HG03045 (cell line): ENCODE measurements at regions not wholly inside any gene's neighbourhood (a gene's known extent, or its start where the extent isn't known, plus 50 kb on each side); places are given as distances from the start of the nearest gene placed in this dataset.

Experiments
- ATAC-seq: cut with Tn5 transposase; IDR thresholded peaks from one replicate; pipeline ENCODE4 v1.9.1; 2021; ENCODE audit warnings: mild to moderate bottlenecking, moderate library complexity; ENCODE audit not compliant: unreplicated experiment

DNA sequence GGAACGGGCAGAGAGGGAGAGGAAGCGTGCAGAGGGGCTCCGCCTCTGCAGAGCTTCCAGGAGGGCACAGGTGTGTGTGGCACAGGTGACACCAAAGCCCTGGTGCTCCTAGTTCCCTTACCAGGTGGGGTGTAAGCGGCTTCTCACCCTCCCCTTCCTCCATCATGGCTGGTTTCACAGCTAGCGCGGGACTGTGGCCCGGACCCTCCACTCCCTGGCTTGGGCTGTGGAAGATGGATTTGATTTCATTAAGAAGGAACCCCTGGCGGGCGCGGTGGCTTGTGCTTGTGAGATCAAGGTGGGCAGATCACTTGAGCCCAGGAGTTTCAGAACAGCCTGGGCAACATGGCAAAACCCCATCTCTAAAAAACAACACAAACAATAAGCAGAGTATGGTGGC is 241.2 kb upstream of the GSE1 start:
- ATAC-seq: no peak

DNA sequence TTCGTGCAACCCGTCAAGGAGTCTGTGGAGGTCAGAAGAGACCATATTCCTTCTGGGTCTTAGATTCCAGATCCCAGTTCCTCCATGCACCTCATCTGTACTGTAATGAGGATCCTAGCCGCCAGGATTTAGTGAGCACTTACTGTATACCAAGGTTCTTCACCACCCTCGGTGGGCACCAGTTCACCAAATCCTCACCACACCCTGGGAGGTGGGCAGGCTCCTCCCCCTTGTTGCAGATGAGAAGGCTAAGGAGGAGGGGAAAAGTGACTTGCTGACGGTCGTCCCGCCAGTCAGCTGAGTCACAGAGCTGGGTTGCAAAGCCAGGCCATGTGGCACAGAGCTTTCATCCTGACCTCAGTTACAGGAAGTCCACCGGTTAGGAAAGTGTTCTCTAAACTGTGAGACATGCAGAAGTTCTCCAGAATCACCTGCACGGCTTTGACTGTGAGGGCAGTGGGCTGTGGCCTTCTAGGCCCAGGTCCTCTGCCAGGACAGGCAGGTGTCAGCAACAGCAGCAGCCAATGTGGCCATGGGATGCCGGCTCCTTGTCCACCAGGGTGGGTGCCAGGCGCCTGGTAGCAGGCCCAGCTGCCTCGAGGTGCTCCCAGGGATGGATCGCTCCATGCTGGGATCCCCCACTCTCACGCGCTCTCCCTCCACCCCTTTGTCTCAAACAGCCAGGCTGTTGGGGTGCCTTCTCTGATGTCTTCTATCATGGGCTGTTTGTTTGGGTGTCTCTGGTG is 240.3 kb upstream of the GSE1 start:
- no peak for ATAC-seq

DNA sequence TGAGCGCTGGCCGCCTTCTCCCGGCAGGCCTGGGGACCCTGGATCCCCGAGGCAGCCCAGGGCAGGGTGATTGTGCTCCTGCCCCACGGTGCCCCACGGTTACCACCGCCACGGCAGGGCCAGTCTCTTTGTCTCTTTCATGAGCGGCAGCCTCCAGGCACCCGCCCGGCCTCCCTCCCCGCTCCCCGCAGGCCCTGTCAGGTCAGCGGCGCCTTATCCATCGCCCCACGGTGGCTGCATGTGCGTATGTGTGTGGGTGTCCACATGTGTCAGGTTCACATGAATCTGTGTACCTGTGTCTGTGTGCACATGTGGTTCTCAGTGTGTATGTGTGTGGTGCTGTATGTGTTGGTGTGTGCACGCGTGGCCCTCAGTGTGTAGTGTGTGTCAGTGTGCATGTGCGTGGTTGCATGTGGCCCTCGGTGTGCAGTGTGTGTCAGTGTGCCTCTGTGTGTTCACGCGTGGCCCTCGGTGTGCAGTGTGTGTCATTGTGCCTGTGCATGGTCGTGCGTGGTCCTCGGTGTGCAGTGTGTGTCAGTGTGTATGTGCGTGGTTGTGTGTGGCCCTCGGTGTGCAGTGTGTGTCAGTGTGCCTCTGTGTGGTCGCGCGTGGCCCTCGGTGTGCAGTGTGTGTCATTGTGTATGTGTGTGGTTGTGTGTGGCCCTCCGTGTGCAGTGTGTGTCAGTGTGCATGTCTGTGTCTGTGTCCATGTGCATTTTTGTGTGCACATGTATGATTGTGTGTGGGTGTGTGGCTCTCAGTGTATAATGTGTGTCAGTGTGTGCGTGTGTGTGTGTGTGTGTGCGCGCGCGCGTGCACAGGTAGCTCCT is 239.2 kb upstream of the GSE1 start:
- no peak for ATAC-seq

DNA sequence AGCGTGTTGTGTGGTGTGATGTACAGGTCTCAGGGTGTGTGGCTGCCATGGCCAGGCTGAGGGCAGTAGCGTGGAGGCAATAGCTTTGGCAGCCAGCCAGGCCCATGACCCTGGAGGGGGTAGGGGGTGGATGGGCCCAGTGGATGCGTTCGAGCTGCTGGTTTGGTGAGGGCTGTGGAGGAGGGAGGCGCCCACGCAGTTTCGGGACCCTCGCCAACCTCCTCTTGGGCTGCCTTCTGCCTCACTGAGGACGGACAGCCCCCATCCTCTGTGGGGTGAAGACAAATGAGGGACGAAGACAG is 238.6 kb upstream of the GSE1 start:
- ATAC-seq: no peak

DNA sequence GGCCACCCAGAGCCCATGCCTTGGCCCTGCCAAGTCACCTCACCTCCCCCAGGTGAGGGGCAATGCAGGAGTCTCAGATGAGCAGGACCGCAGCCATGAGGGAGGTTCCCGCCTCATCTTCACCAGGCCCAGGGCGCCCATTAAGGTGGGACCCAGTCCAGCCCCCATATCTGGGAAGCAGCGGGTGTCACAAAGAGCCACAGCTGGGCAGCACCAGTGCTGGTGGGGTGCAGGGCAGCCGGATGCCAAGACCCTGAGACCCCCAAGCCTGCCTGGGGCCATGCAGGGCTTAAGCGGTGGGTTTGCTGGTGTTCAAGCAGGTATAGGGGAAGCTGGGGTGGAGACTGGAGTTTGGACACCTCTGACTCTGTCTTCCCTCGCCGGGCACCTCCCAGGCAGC is 237.8 kb upstream of the GSE1 start:
- ATAC-seq: no peak

DNA sequence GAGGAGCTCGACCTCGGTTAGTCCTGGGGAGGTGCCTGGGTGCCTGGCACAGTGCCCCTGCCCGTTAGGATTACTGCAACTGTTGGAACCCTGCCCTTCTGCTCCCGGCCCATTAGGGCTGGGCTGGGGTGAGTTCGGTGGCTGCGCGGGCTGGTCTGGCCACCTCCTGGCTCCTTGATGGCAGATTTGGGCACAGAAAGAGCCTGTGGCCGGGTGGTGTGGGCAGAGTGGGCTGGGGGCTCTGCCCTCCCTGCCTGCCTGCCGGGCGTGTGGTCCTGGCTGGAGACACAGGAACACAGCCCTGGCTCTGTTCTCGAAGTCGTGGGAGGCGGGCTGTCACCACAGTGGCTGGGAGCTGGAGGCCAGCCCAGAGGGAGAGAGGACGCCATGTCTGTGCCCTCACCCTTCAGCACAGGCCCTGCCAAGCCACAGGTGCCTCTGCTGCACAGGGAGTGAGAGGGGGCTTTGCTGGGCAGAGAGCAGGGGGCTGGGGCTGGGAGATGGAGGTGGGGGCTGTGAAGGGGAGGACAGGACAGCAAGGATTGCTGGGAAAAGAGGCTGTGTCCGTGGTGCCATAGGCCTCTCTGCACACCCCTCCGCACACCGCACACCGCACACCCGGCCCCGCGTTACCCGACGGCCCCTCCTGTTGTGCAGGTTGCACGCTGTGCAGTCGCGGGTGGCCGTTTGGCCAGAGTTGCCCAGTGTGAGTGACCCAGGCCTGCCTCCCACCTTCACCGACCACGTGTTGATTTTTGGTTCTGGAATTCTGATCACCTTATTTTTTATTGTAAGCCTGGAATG is 236.6 kb upstream of the GSE1 start:
- no peak for ATAC-seq

DNA sequence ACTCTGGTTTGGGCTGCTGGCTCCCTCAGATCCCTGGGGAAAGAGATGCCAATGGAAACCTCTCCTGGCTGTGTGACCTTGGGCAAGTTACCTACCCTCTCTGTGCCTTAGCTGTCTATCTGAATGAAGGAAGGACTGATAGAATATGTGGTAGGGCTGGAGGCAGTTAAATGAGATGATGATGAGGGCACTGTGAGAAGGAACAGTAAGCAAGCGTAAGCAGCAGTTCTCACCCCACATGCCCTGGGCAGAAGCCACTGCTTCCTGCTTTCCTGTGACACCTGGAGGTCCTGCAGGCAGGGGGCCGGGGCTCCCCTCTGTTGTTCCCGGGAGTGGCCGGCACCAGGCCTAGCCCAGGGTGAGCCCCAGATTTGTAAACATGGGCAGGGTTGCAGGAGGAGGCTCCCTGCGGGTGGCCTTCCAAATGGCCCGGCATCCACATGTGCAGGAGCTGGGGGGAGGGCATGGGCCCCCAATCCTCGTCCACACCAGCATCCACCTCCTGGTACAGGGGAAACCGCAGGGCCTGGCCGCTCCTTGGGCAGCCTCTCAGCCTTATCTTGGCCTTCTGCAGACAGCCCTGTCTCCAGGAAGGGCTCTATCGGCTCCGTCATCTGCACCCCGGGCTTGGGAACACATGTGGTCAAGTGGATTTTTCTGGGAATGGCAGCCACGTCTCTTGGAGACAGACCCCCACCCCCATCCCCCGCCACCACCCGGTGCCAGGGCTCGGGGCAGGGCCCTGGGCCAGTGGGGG is 235.6 kb upstream of the GSE1 start:
- no peak for ATAC-seq

DNA sequence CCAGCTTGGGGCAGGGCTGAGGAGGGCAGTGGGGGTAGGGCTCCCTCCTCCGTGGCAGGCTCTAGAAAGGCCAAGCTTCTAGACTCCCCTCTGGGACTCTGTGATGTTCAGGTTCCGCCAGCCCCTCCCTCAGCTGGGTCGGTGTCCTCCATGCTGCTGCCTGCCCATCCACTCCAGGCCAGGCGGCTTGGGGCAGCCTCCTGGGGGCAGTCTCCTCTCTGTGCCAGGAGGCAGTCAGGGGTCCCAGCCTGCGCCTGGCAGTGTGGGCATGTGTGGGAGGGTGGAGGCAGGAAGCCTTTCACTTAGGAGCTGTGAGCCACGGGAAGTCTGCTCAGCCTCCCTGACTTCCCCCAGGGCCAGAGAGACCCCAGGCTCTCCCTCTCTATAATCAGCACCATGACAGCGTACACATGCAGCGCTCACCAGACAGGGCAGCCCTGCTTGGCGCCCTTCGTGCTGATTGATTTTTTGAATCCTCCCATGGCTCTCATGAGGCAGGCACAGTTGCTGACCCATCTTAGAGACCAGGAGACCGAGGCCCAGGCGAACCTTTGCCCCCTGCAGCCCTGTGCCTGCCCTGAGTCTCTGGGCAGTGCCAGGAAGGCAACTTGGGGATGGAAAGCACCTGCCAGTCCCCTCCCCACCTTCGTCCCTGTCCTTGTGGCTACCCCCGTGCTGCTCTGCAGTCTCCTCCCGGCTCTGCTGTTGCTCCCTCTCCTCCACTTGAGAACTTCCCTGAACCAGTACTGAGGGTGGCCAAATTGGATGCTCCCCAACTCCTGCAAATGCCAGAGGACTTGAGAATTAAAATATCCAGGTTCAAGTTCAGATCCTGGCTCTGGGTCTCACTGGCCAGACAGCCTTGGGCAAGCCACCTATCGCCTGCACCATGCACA is 234.7 kb upstream of the GSE1 start:
- no peak for ATAC-seq

DNA sequence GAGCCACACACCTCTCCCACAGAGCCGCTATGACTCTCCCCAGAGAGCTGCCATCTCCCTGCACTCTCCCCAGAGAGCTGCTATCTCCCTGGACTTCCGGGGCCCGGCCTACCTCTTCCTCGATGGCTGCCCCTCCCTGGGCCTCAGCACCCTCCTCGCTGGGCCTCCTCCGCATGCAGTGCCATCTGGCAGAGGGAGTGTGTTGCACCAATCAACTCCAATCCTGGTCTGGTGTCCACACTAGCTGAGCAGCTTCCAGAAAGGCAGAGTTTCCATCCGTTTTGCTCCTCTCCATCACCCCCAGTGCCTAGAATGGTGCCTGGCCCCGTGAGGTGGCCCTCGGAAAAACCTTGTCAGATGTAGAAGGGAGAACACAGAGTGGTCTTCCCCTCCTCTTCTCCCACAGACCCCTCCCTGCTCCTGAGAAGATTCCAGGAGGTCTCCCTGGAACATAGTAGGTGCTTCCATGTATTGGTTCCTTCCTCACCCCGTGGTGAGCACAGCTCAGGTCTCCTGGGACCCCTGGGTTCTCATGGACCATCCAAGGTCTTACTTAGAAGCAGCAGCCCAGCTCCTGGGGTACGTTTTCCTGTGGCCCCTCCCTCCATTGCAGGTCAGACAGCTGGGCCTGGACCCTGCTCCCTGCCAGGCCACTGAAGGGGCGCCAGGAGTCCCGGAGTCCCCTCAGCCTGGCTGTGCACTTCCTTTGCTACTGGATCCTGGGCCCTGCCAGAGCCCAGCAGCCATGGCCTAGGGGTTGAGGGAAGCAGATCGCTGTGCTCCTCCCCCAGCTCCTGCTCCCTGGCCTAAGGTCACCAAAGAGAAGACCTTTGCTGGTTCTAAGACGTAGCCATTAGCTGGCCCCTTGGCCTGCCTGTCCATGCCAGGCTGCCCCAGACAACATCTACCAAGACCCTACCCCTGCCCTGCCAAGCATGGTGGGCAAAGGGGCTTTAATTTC is 233.8 kb upstream of the GSE1 start:
- ATAC-seq: no peak

DNA sequence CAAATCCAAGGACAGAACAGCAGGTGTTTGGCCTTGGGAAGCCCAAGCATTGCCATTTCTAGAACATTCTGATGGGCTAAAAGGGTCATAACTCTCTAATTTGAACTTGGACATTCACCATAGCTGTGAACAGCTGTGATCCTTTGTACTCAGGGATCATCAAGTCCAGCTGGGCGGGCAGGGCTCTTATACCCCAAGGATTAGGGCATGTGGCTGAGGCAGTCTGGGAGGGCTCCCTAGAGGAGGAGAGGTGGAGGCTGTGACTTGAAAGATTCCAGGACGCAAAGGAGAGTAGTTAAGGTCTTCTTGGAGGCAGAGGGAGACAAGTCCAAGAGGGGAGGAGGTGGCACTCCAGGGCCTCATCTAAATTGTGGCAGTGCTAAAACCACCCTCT is 233.1 kb upstream of the GSE1 start:
- ATAC-seq: no peak

DNA sequence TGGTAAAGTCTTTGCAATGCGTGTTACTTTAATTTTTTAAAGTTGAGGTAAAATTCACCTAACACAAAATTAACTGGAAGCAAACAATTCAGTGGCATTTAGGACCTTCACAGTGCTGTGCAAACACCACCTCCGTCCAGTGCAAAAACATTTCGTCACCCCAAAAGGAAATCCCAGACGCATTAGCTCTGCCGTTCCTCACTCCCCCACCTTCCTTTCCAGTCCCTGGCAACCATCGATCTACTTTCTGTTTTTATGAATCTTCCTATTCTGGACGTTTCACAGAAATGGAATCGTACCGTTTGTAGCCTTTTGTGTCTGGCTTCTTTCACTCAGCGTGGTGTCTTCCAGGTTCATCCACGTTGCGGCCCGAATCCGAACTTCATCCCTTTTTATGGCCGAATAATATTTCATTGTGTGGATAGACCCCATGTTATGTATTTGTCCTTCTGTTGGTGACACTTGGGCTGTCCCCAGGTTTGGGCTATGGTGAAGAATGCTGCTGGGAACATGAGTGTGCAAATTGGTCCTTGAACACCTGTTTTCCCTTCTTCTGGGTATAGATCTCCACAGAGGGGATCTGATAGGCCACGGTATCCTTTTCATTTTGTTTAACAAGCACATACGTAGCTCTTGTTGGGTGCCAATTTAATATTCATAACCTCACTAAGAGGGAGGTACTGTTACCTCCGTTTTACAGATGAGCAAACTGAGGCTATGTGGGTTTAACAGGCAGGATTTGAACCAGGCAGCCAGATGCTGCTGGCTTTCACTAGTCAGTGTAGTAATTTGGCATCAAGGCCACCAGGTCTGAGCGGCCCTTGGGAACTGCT is 232.0 kb upstream of the GSE1 start:
- ATAC-seq: no peak

DNA sequence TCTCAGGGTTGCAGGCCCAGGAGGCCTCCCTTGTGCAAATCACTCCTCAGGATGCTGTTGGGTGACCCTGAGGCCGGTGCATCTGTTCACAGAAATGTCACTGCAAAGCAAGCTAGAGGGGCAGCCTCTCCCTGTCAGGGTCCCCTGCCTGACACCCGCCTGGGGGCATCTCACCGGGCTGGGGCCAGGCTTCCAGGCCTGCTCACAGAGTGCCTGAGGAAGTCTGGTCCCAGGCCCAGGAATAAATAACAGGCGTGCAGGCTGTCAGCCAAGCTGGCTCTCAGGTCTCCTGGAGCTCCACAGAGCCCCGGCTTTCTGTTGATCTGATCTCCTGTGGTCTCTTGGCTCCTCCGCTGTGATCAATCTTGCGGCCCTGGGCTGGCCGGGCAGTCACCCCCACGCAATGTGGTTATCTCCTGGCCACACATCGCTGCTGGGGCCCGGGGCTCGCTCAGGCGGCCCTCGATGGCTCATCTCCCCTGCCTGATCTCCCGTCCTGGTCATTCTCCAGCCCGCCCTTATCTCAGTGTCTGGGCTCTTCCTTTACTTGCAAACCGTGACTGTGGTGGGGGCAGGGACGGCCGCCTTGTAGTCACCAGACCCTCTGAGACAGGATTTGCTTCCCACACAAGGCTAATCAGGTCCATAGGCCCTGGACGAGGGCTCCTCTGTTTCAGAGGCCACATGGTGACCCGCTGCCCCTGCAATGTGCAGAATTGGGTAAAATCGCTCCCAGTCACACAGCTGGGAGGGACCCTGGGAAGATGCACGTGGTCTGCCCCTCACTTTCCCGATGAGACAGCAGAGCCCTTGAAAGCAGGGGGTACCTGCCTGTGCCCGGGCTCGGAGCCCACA is 231.2 kb upstream of the GSE1 start:
- ATAC-seq: no peak

DNA sequence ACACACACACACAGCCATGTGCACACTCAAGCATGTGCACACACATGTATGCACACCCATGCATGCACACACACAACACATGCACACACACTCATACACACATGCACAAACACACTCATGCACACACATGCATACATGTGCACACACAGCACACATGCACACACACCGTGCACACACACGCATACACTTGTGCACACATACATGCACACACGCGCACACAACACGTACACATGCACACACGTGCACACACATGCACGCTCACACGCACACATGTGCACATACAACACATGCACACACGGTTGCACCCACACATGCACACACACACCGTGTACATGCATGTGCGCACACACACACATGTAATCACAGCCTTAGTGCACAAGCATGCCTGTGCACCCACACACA is 230.4 kb upstream of the GSE1 start:
- no peak for ATAC-seq

DNA sequence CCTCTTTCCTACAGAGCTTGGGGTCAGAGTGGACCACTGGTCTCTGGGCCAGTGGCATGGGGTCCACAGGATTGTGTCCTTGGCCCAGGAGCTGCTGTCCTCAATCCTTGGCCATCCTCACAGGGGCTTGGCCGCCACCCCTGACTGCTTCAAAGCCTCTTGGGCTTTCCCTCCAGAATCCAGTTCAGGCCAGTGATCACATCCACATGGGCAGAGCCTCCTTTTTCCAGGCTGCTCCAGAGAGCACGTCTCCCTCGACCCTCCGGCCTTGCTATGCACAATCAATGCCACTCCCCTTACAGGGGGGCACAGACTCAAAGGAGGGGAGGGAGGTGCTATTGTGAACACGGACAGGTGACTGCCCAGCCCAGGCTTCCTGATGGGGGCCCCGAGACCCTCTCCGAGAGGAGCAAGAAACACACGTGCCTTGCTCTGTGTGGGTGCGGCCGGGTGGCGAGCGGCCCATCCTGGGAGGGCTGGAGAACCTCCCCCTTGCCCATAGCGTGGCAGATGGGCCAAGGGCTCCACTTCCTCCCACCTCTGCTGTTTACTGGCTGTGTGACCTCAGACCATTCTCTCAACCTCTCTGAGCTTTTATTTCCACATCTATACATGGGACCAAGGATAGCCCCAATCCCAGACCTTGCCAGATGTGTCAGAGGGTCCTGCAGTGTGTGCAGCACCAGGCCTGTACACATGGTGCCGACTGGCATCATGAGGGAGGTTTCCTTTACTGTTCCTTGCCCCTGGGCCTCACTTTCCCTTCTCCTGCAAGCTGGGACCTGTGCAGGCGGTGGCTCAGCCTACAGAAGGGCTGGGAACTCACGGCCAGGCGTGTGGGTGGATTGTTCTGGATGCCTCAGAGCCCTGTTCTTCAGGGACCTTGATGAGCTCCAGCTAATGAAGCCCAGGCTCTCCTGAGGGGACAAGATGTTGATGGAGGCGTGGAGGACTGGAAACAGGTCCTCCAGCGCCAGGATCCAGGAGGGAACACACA is 229.0 kb upstream of the GSE1 start:
- no peak for ATAC-seq

DNA sequence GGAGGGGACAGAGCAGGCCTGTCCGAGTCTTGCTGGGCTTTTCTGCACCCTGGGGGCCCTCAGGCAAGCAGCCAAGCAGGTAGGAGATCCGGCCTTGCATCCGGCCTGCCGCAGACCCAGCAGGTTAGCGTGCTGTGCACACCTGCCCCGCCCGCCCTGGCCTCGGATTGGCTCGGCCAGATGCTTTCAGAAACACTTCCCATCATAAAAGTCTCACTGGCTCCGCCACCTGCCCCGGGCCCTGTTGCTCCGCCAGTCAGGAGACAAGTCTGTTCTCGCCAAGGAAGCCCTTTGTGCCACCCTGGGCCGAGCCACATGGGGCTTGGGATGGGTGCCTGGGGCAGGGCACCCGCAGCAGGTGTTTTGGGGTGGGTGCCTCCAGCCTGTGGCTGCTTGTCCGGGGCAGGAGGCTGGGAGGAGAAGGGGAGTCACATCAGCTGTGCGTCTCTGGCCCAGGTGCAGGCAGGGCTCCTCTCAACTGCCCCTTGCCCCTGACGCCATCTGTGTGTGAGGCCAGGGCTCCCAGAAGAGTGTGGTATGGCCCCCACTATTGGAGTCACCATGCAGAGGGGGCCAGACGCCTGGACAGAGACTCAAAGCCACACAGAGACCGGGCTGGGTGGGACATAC is 228.2 kb upstream of the GSE1 start:
- no peak for ATAC-seq
